K562 (cell line): ENCODE measurements at regions not wholly inside any gene's neighbourhood (a gene's known extent, or its start where the extent isn't known, plus 50 kb on each side); places are given as distances from the start of the nearest gene placed in this dataset.

Experiments
- ATAC-seq: fragments of 200-7000 bp; cut with Tn5 transposase; 3 replicates; pipeline ENCODE4 v1.9.1; 2020; ENCODE audit warnings: moderate library complexity
- BruUV-seq: library from RNA; stranded (reverse); fragments of 400-500 nt; replicated peaks from 2 replicates; lab custom pipeline; 2021; lab: Mats Ljungman, UMichigan
- CTCF ChIA-PET: fragments of 300-600 bp; formaldehyde crosslinking; extraction: SDS; loops from one replicate; lab custom pipeline; 2021; ENCODE audit warnings: low intra/inter-chr PET ratio; lab: Yijun Ruan, JAX
- POLR2A ChIA-PET: fragments of 300-600, 350-650 bp; sonication (Branson Sonifier 250); formaldehyde crosslinking; extraction: SDS; loops from one replicate; lab custom pipeline; 2021; ENCODE audit warnings: antibody characterized with exemption, inconsistent platforms; lab: Yijun Ruan, JAX
- DNase-seq, 4 experiments: peaks; one replicate each; pipeline versions ENCODE4 v3.0.0 to v3.0.0-alpha.2; 2011 to 2018; ENCODE audit warnings: low spot score in 3 of 4, mixed read lengths in 3 of 4; ENCODE audit errors: extremely low read depth in 1 of 4
- FAIRE-seq: peaks from 2 replicates; lab custom pipeline; 2011; peaks lifted over from hg19 to GRCh38; lab: Jason Lieb, UNC
- H2AFZ ChIP-seq: 2 replicates; pipeline ENCODE4 v1.6.0; 2011; ENCODE audit warnings: low read depth, low read length, control low read depth, inconsistent platforms
- H3K27ac ChIP-seq: fragments of 200-600 bp; 3 replicates; pipeline ENCODE4 v1.8.0; 2011; ENCODE audit warnings: low read depth, mild to moderate bottlenecking, control low read depth, inconsistent platforms, low read length, moderate library complexity, mixed read lengths; ENCODE audit errors: extremely low read depth
- H3K27me3 ChIP-seq, 2 experiments: fragments of 300-600 bp in 1 of 2; 2 replicates in 1 of 2; 3 replicates in 1 of 2; pipeline versions ENCODE4 v1.6.0 to v1.8.0; 2011; ENCODE audit warnings: inconsistent platforms in 2 of 2, low read length in 2 of 2, mild to moderate bottlenecking in 1 of 2, mixed read lengths in 1 of 2, moderate library complexity in 1 of 2; ENCODE audit not compliant: control insufficient read depth in 2 of 2, insufficient read depth in 2 of 2
- H3K36me3 ChIP-seq: fragments of 300-600 bp; 3 replicates; pipeline ENCODE4 v1.8.0; 2011; ENCODE audit warnings: mild to moderate bottlenecking, low read length, inconsistent platforms; ENCODE audit not compliant: control insufficient read depth, insufficient read depth
- H3K4me1 ChIP-seq, 2 experiments: fragments of 200-600 bp in 1 of 2; replicated peaks in 1 of 2; 2 replicates in 1 of 2; 3 replicates in 1 of 2; pipeline versions ENCODE4 v1.5.1 to v1.8.0; 2011; ENCODE audit warnings: inconsistent platforms in 2 of 2, low read length in 2 of 2, mild to moderate bottlenecking in 1 of 2, mixed read lengths in 1 of 2, moderate library complexity in 1 of 2; ENCODE audit not compliant: control insufficient read depth in 2 of 2, insufficient read depth in 2 of 2
- H3K4me2 ChIP-seq: 2 replicates; pipeline ENCODE4 v1.6.1; 2011; ENCODE audit warnings: low read length, control low read depth, inconsistent platforms, mixed read lengths; ENCODE audit not compliant: insufficient read depth
- H3K4me3 ChIP-seq: fragments of 200-600 bp; sonication (generic), shearing (Covaris generic); 2 replicates; pipeline ENCODE4 v1.5.1; 2016; ENCODE audit warnings: control low read depth, inconsistent platforms
- H3K79me2 ChIP-seq: fragments of 200-600 bp; 3 replicates; pipeline ENCODE4 v1.8.0; 2011; ENCODE audit warnings: low read length, inconsistent platforms; ENCODE audit not compliant: control insufficient read depth, insufficient read depth
- H3K9ac ChIP-seq, 2 experiments: 2 replicates each; pipeline versions ENCODE4 v1.6.0 to v1.6.1; 2011; ENCODE audit warnings: low read depth in 2 of 2, low read length in 2 of 2, control low read depth in 1 of 2, inconsistent platforms in 1 of 2, mild to moderate bottlenecking in 1 of 2, mixed read lengths in 1 of 2; ENCODE audit not compliant: insufficient read depth in 1 of 2
- H3K9me1 ChIP-seq: one replicate; pipeline ENCODE4 v1.6.0; 2011; ENCODE audit warnings: inconsistent platforms, mild to moderate bottlenecking, low read length, moderate library complexity; ENCODE audit not compliant: control insufficient read depth, insufficient read depth
- H3K9me3 ChIP-seq: replicated peaks from 2 replicates; pipeline ENCODE4 v1.5.1; 2011; ENCODE audit warnings: low read depth, low read length, inconsistent platforms; ENCODE audit not compliant: control insufficient read depth, insufficient read depth
- H4K20me1 ChIP-seq: replicated peaks from 2 replicates; pipeline ENCODE4 v1.6.1; 2011; ENCODE audit warnings: low read length, inconsistent platforms, mixed read lengths; ENCODE audit not compliant: control insufficient read depth, insufficient read depth
- CREBBP ChIP-seq: IDR thresholded peaks from one replicate; pipeline ENCODE4 v1.6.1; 2012; ENCODE audit warnings: low read depth, mild to moderate bottlenecking, control low read depth, inconsistent platforms, low read length
- E2F3 ChIP-seq: fragments of 250-450 bp; sonication (Bioruptor Pico); IDR thresholded peaks from 2 replicates; pipeline ENCODE4 v1.4.0; 2020; ENCODE audit warnings: mild to moderate bottlenecking
- E2F8 ChIP-seq: fragments of 450-650 bp; IDR thresholded peaks from 2 replicates; pipeline ENCODE4 v1.7.1; 2018; ENCODE audit warnings: mild to moderate bottlenecking, low read depth; ENCODE audit not compliant: partially characterized antibody
- ELF1 ChIP-seq: fragments of 200-800 bp; sonication (Bioruptor generic); IDR thresholded peaks from 2 replicates; pipeline ENCODE4 v1.6.1; 2016; ENCODE audit warnings: missing genetic modification characterization, missing compliant biosample characterization
- EP400 ChIP-seq: fragments of 450-650 bp; IDR thresholded peaks from 2 replicates; pipeline ENCODE4 v1.6.1; 2017; ENCODE audit warnings: antibody characterized with exemption, mild to moderate bottlenecking, moderate library complexity
- ESRRB ChIP-seq: fragments of 250-450 bp; sonication (Bioruptor Pico); IDR thresholded peaks from 2 replicates; pipeline ENCODE4 v1.5.0; 2020; ENCODE audit warnings: mild to moderate bottlenecking, moderate library complexity, borderline replicate concordance
- HCFC1 ChIP-seq: IDR thresholded peaks from 2 replicates; pipeline ENCODE4 v1.6.1; 2012; ENCODE audit warnings: low read depth, low read length, improper control_type of control experiment
- HDGF ChIP-seq: fragments of 450-650 bp; IDR thresholded peaks from 2 replicates; pipeline ENCODE4 v1.6.1; 2016
- HNRNPLL ChIP-seq: fragments of 200-400 bp; formaldehyde crosslinking; IDR thresholded peaks from 2 replicates; pipeline ENCODE4 v1.6.1; 2017; ENCODE audit warnings: low read length, low read depth, mild to moderate bottlenecking; ENCODE audit not compliant: poor library complexity, severe bottlenecking
- JUN ChIP-seq, 2 experiments: sonication (generic) in 1 of 2; formaldehyde crosslinking in 1 of 2; IDR thresholded peaks; 2 replicates each; pipeline versions ENCODE4 v1.6.1 to v1.8.0; 2012 to 2022; ENCODE audit warnings: borderline replicate concordance in 2 of 2, mild to moderate bottlenecking in 2 of 2, improper control_type of control experiment in 1 of 2, low read depth in 1 of 2, low read length in 1 of 2, missing genetic modification reagents in 1 of 2
- MAZ ChIP-seq, 2 experiments: fragments of 450-650 bp in 1 of 2; sonication (generic) in 1 of 2; formaldehyde crosslinking; IDR thresholded peaks in 1 of 2; conservative IDR thresholded peaks in 1 of 2; 2 replicates each; pipeline versions ENCODE4 v1.4.0 to v1.5.0; 2020; ENCODE audit warnings: mild to moderate bottlenecking in 1 of 2, missing genetic modification reagents in 1 of 2
- NR2F6 ChIP-seq: fragments of 450-650 bp; formaldehyde crosslinking; IDR thresholded peaks from 2 replicates; pipeline ENCODE4 v1.4.0; 2020; ENCODE audit warnings: mild to moderate bottlenecking
- TCF15 ChIP-seq: fragments of 250-450 bp; sonication (Bioruptor Pico); IDR thresholded peaks from 2 replicates; pipeline ENCODE4 v1.8.0; 2022; ENCODE audit warnings: moderate library complexity, mild to moderate bottlenecking, inconsistent platforms
- TRIM28 ChIP-seq: fragments of 450-650 bp; IDR thresholded peaks from 2 replicates; pipeline ENCODE4 v1.6.1; 2017
- ZBTB34 ChIP-seq: fragments of 250-450 bp; sonication (Bioruptor Pico); IDR thresholded peaks from 2 replicates; pipeline ENCODE4 v1.8.0; 2021; ENCODE audit warnings: mild to moderate bottlenecking, moderate library complexity
- ZBTB9 ChIP-seq: fragments of 450-650 bp; formaldehyde crosslinking; IDR thresholded peaks from 2 replicates; pipeline ENCODE4 v1.4.0; 2020; ENCODE audit warnings: mild to moderate bottlenecking, moderate library complexity
- ZNF311 ChIP-seq: fragments of 250-450 bp; sonication (Bioruptor Pico); IDR thresholded peaks from 2 replicates; pipeline ENCODE4 v1.4.0; 2020; ENCODE audit warnings: mild to moderate bottlenecking, moderate library complexity
- WGBS: fragments of 100-300 bp; shearing (Covaris generic); methylation state at CpG from one replicate; pipeline ENCODE4 v1.1.6; 2016; ENCODE audit warnings: low coverage, mixed read lengths; ENCODE audit not compliant: insufficient coverage; ENCODE audit errors: missing lambda C conversion rate; 5-methylcytosine and 5-hydroxymethylcytosine counted together
- in situ Hi-C: fragments of 300-500 bp; cut with MboI; formaldehyde crosslinking; loops from 4 replicates; pipeline ENCODE4 v1.15.0; 2018; ENCODE audit warnings: inconsistent platforms, mixed read lengths
- intact Hi-C: fragments of 100-400 bp; cut with micrococcal nuclease; formaldehyde crosslinking; loops from 2 replicates; pipeline ENCODE4 v1.14.2; 2022

GRCh38 chr18:22723773-22724172, 209.4 kb upstream of the RBBP8 start:
- no peak for FAIRE-seq
- no peaks in the 10 kb centered on the region for H4K20me1 ChIP-seq
- H3K4me2 ChIP-seq, result no peak overlapping the region
- no peaks in the 10 kb centered on the region for H3K4me1 ChIP-seq
- no peaks in the 10 kb centered on the region for H3K9me1 ChIP-seq
- peaks cover 0 to 4% of the 10 kb centered on the region in 2 experiments; a peak in 2 of 5 replicates for H3K27me3 ChIP-seq
- ChIA-PET CTCF (no interaction called here), POLR2A (interaction anchor here (0.6 to 1.4 kb wide), 4 partner anchors 12 to 364 kb away, joined by 3 to 5 read pairs (median 4); no protein-coding TSS in a partner anchor)
- H3K4me3 ChIP-seq, result no peak overlapping the region
- 4% methylated on average over 2 of the region's 2 CpGs for WGBS
- H3K36me3 ChIP-seq, result no peaks in the 10 kb centered on the region
- H2AFZ ChIP-seq, result no peak overlapping the region
- BruUV-seq, result no TSS peak
- no peak for TF ChIP-seq CREBBP
- no peak for TF ChIP-seq MAZ (CRISPR knock-in tag; conservative IDR thresholded peaks at IDR 0.05 in 1 of 2, IDR thresholded peaks at IDR 0.05 in 1 of 2)
- TF ChIP-seq TRIM28, result no peak
- no peak for TF ChIP-seq ZNF311 (CRISPR knock-in tag)
- no peak for TF ChIP-seq JUN (IDR thresholded peaks at IDR 0.05; ENCODE audit: borderline replicate concordance, low read depth, low read length)
- TF ChIP-seq JUN (CRISPR knock-in tag; IDR thresholded peaks at IDR 0.05; ENCODE audit: borderline replicate concordance), result no peak
- no peak for TF ChIP-seq ZBTB34 (CRISPR knock-in tag)
- TF ChIP-seq HCFC1, result no peak
- TF ChIP-seq EP400, result no peak
- no peak for TF ChIP-seq TCF15 (CRISPR knock-in tag)
- no peak for TF ChIP-seq HDGF
- TF ChIP-seq E2F8, result no peak
- TF ChIP-seq NR2F6 (CRISPR knock-in tag), result no peak
- TF ChIP-seq HNRNPLL, result no peak
- TF ChIP-seq ESRRB (CRISPR knock-in tag), result no peak
- no peak for TF ChIP-seq ELF1 (tag)
- no peak for TF ChIP-seq E2F3 (CRISPR knock-in tag)
- no peak for TF ChIP-seq ZBTB9 (CRISPR knock-in tag)
- no peaks in the 10 kb centered on the region for H3K9me3 ChIP-seq
- H3K27ac ChIP-seq, result no peak overlapping the region
- intact Hi-C loops (no loop called here), in situ Hi-C loops (no loop called here)
- no peak for DNase-seq
- no peak for ATAC-seq
- no peaks in the 10 kb centered on the region for H3K79me2 ChIP-seq
- no peak overlapping the region for H3K9ac ChIP-seq
